Left cardiac atrium (tissue), 4 donors: ENCODE measurements at regions not wholly inside any gene's neighbourhood (a gene's known extent, or its start where the extent isn't known, plus 50 kb on each side); places are given as distances from the start of the nearest gene placed in this dataset.

Experiments
- ATAC-seq, 2 donors: fragments of 200-7000 bp; cut with Tn5 transposase; one replicate each; pipeline ENCODE4 v1.9.1; 2020; ENCODE audit warnings: mild to moderate bottlenecking in 2 of 2, moderate library complexity in 2 of 2
- DNase-seq: peaks from one replicate; pipeline ENCODE4 v3.0.0-alpha.2; 2020
- intact Hi-C, 2 donors: fragments of 100-400 bp; cut with DNase I; formaldehyde crosslinking; loops; one replicate each; pipeline versions ENCODE4 v1.14.1 to v1.15.1; 2022 to 2023
- donor health status: DM: no; HTN: yes; CAD: no.
- donor health status: DM: no; HTN: yes; CAD: no; lungs with severe emphysema.
- donor health status: DM: yes; HTN: yes; CAD: no.
- donor health status: Dilated cardiomyopathy.

DNA sequence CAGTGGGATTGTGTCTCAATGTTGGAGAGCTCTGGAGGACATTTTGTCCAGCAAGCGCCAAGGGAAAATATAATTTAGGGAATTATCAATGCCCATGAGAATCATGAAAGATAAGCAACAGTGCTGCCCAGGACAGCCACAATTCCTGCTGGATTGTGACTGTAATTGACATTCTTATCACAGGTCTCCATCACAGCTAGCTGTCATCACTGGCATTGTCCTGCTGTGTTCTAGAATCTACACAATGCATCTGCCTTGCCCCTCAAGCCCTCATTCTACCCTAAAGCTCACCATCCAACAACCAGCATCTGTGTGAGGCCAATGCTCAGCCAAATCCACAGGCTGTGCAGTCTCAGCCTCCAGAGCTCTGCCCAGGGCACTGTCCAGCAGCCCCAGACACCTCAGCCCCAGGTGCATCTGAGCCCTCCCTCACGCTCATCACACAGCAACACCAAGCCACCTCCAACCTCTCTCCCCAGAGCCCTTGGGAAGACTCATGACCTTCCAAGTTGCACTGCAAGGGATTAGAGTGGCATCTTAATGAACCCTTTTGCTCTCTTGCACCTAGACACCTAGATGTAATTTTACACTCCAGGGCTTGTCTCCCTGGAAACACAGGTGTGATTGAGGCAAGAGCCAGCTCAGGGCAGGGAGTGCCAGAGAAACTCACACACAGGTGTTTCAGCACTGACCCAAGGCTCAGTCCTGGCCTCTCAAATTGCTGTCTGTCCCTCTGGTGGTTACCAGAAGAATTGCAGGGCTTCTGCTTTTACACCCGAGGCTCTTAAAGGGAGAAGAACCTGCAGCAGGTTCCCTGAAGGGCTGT is 85.2 kb upstream of the PHACTR3 start:
- intact Hi-C loops: no loop called here
- DNase-seq (no peak), ATAC-seq (peak; percentile 34 to 67)

DNA sequence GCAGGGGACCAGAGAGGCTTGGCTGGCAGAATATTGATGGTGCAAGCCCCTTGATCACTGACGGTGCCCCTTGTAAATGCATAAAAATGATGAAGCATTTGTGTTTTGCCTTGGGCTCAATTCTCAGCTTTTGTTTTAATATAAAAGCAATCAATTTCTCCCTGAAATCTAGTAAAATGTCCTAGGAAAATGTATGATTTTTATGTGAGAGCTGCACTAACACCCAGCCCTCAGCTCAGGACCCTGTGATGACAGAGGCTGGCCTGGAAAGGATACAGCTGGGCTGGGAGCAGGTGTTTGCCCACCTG is 84.7 kb upstream of the PHACTR3 start:
- DNase-seq (no peak), ATAC-seq (no peak)
- intact Hi-C loops: no loop called here

DNA sequence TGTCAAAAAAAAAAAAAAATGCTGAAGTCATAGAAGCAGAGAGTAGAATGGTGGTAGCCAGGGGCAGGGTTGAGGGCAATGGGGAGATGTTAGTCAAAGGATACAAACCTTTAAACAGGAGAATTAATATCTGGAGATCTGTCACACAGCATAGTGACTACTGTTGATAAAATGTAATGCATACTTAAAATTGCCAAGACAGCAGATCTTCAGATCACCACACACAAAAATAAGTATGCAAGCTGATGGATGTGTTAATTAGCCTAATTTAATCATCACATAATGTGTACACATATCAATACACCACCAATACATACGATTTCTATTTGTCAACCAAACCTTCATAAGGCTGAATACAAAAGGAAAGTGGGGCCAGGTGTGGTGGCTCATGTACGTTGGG is 83.5 kb upstream of the PHACTR3 start:
- DNase-seq: no peak
- intact Hi-C loops: no loop called here
- no peak for ATAC-seq

DNA sequence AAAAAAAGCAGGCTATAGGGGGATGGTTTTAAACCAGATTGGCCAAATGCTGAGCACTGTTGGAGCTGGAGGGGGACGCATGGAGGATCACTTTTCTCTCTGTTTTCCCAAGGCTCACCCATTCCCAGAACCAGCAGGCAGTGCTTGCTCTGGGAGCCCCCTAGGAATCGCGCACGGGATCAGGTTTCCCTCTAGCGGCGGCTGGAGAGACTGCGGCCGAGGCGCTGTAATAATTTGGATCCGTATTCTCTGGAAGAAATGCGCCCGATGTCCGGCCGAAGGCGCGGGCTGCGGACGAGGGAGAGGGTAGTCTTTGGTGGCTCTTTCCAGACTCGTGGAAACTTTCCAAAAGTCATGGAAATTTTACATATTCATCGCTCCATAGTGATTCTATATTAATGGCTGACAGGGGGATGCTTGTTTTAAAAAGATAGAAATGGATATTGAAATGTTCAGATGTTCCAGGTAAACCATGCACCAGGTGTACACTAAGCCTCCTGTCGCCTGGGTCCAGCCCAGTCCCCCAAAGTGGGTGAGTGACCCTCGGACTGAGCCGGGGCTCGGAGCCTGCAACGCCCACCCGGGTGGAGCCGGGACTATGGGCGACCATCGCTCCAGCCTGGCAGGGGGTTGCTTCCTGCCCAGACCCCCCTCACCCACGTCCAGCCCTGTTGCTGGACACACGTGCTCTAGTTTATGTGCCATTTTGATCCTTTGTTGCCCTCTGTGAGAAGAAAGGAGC is 78.7 kb upstream of the PHACTR3 start:
- intact Hi-C loops: no loop called here
- peak; percentile 54 for DNase-seq
- peak; percentile 65 to 76 for ATAC-seq

DNA sequence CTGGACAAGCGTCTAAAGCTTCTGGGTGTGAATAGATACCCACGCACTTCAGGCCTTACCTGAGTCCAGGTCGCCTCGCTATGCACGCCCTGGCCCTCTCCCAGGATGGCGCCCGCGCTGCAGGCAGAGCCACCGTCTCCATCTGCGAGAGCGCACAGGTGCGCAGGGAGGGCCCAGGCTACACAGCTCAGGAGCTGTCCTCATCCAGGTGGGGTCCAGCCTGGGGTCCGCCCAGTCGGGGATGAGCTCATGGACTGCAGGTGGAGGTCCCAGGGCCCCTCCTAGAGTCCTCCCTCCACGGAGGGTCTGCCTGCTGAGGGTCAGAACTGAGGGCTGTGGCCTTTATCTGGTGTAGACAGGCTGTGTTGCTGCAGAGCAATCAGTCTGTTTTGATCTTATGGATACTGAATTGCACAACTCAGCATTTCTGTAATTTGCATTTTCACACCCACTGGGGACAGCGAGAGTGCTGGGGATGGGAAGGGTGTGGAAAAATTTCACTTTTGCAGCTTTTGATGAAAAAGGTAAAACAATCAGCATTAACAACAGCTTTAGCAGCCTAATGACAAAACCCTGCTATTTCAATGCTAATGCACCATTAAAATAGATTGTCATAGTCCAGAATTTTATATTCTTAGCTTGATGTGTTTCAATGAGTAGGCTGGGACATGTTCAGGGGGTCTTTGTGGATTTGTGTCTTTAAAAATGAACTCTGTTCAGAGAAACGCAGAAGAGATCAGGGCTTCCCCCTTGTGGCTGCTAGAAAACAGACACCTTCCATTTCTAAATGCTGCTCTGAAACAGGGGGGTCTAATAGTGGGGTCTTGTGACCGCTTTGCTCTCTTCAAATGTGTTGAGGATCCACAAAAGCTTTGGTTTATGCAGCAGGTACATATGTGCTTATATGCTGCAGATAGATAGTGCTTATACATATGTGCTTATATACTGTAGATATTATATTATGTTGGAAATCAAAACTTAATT is 77.8 kb upstream of the PHACTR3 start:
- intact Hi-C loops: no loop called here
- no peak for ATAC-seq
- DNase-seq: no peak

DNA sequence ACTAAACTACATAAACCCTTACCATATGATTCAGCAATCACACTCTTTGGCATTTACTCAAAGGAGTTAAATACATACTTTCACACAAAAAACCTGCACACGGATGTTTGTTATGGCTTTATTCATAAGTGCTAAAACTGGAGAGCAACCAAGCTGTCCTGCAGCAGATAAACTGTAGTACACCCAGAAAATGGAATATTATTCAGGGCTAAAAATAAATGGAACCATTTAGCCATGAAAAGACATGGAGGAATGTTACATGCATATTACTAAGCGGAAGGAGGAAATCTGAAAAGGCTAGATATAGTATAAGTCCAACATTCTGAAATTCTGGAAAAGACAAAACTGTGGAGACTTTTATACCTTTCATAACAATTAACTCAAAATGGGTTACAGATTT is 73.6 kb upstream of the PHACTR3 start:
- no peak for DNase-seq
- intact Hi-C loops: no loop called here
- no peak for ATAC-seq

DNA sequence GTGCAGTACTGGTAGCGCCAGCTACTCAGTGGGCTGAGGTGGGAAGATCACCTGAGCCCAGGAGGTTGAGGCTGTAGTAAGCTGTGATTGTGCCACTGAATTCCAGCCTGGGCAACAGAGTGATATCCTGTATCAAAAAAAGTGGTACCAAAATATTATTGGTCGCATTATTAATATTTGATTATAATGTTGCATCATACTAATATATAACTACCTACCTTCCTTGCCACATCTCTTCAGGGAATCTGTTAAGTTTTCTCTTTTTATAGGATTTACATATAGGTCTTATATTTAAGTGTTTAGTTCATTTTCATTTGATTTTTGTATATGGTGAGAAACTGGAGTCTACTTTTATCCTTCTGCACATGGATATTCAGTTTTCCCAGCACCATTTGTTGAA is 66.3 kb upstream of the PHACTR3 start:
- no peak for DNase-seq
- intact Hi-C loops: no loop called here
- ATAC-seq: no peak

DNA sequence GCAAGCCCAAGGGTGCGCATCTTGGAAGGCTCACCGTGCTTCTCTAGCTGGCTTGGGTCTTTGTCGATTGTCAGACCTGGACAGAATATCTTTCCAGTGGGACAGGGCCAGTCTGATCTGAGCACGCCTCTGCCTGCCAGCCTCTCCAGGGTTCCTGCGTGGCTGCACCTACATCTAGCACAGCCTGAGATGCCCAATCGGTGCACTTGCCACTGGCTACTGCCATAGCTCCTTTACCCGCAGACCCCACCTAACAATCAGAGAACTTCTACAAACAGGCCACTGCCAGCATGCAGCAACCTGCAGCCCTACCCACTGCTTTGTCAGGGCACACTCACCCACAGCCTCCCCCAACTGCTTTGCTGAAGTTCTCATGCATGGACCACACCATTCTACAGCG is 56.7 kb upstream of the PHACTR3 start:
- intact Hi-C loops: no loop called here
- DNase-seq (no peak), ATAC-seq (no peak)
